ENCODE measurements at regions not wholly inside any gene's neighbourhood (a gene's known extent, or its start where the extent isn't known, plus 50 kb on each side); places are given as distances from the start of the nearest gene placed in this dataset.

GRCh38 chr14:22462923-22463322 is 126.1 kb downstream of the DAD1 start:
- TF ChIP-seq FOXK2 (IDR thresholded peaks at IDR 0.05): no peak
- TF ChIP-seq FOXM1 (IDR thresholded peaks at IDR 0.05; ENCODE audit: borderline replicate concordance): no peak
- no peak for TF ChIP-seq NFRKB (IDR thresholded peaks at IDR 0.05)
- TF ChIP-seq PKNOX1 (IDR thresholded peaks at IDR 0.05): no peak
- TF ChIP-seq SP1 (IDR thresholded peaks at IDR 0.05): no peak
- no peak for TF ChIP-seq ZNF384 (IDR thresholded peaks at IDR 0.05)
- no peak for TF ChIP-seq ELF4 (IDR thresholded peaks at IDR 0.05)
- TF ChIP-seq HDGF (IDR thresholded peaks at IDR 0.05; ENCODE audit: borderline replicate concordance): no peak
- no peak for TF ChIP-seq TARDBP (IDR thresholded peaks at IDR 0.05)
- TF ChIP-seq ARNT (IDR thresholded peaks at IDR 0.05): no peak
- no peak for TF ChIP-seq FOXA1 (IDR thresholded peaks at IDR 0.05)
- TF ChIP-seq CTBP1 (IDR thresholded peaks at IDR 0.05; ENCODE audit: borderline replicate concordance): no peak
- no peak for TF ChIP-seq LEF1 (IDR thresholded peaks at IDR 0.05; ENCODE audit: borderline replicate concordance)

All from HEK293T (cell line).